B cell (primary cell): ENCODE measurements at regions not wholly inside any gene's neighbourhood (a gene's known extent, or its start where the extent isn't known, plus 50 kb on each side); places are given as distances from the start of the nearest gene placed in this dataset.

Source experiments
- ATAC-seq: fragments of 200-7000 bp; cut with Tn5 transposase; one replicate; pipeline ENCODE4 v1.10.0; 2021; ENCODE audit warnings: low read depth, mild to moderate bottlenecking, moderate number of reproducible peaks, moderate library complexity
- CTCF ChIA-PET: fragments of 350-600 bp; sonication (Branson Sonifier 250); formaldehyde crosslinking; loops from one replicate; lab custom pipeline; 2021; ENCODE audit warnings: antibody characterized with exemption, inconsistent platforms; lab: Charles Lee
- POLR2A ChIA-PET: fragments of 350-600 bp; sonication (Branson Sonifier 250); formaldehyde crosslinking; loops from one replicate; lab custom pipeline; 2021; ENCODE audit warnings: antibody characterized with exemption; lab: Charles Lee
- DNase-seq: peaks from one replicate; pipeline ENCODE4 v3.0.0; 2013
- H2AFZ ChIP-seq: 2 replicates; pipeline ENCODE4 v1.6.1; 2012; ENCODE audit warnings: mild to moderate bottlenecking, low read depth, low read length; ENCODE audit not compliant: insufficient read depth, poor library complexity, severe bottlenecking
- H3K27ac ChIP-seq, 2 donors: 1 replicate in 1 of 2; 2 replicates in 1 of 2; pipeline ENCODE4 v1.5.1; 2012 to 2013; ENCODE audit warnings: low read length in 2 of 2, mild to moderate bottlenecking in 2 of 2, moderate library complexity in 1 of 2
- H3K27me3 ChIP-seq, 4 experiments: fragments of 200-600 bp in 1 of 4; sonication (generic) in 1 of 4; replicated peaks in 1 of 4; 1 replicate in 2 of 4; 2 replicates in 2 of 4; pipeline versions ENCODE4 v1.6.1 to v1.7.0; 2013 to 2016; ENCODE audit warnings: low read length in 3 of 4, mild to moderate bottlenecking in 2 of 4, mixed read lengths in 1 of 4, moderate library complexity in 1 of 4; ENCODE audit not compliant: insufficient read depth in 4 of 4, control insufficient read depth in 3 of 4; ENCODE audit errors: control extremely low read depth in 1 of 4
- H3K36me3 ChIP-seq, 2 experiments: replicated peaks in 1 of 2; 1 replicate in 1 of 2; 2 replicates in 1 of 2; pipeline versions ENCODE4 v1.6.1 to v1.7.1; 2013; ENCODE audit warnings: low read length in 1 of 2; ENCODE audit not compliant: insufficient read depth in 2 of 2, control insufficient read depth in 1 of 2; ENCODE audit errors: control extremely low read depth in 1 of 2, extremely low read depth in 1 of 2
- H3K4me1 ChIP-seq, 2 donors: fragments of 200-600 bp in 1 of 2; sonication (generic) in 1 of 2; 1 replicate in 1 of 2; 2 replicates in 1 of 2; pipeline versions ENCODE4 v1.5.1 to v1.6.1; 2013 to 2017; ENCODE audit warnings: low read length in 2 of 2; ENCODE audit not compliant: control insufficient read depth in 2 of 2, insufficient read depth in 2 of 2
- H3K4me2 ChIP-seq: replicated peaks from 2 replicates; pipeline ENCODE3; 2012; ENCODE audit warnings: mild to moderate bottlenecking, low read depth, low read length; ENCODE audit not compliant: poor library complexity, severe bottlenecking
- H3K4me3 ChIP-seq, 5 experiments: fragments of 200-600 bp in 1 of 5; sonication (generic) in 1 of 5; 1 replicate in 3 of 5; 2 replicates in 2 of 5; pipeline versions ENCODE4 v1.5.1 to v1.7.0; 2011 to 2016; ENCODE audit warnings: low read length in 4 of 5, mild to moderate bottlenecking in 4 of 5, low read depth in 2 of 5, control low read depth in 1 of 5, moderate library complexity in 1 of 5; ENCODE audit not compliant: insufficient read depth in 1 of 5; ENCODE audit errors: control extremely low read depth in 1 of 5, extremely low read depth in 1 of 5
- H3K79me2 ChIP-seq: fragments of 200-600 bp; sonication (generic); one replicate; pipeline ENCODE4 v1.6.0; 2016; ENCODE audit warnings: low read length; ENCODE audit not compliant: control insufficient read depth, insufficient read depth
- H3K9ac ChIP-seq: fragments of 200-600 bp; sonication (generic); 2 replicates; pipeline ENCODE4 v1.6.1; 2017; ENCODE audit warnings: mild to moderate bottlenecking, low read length, moderate library complexity
- H3K9me3 ChIP-seq, 3 donors: one replicate each; pipeline versions ENCODE4 v1.6.1 to v1.7.1; 2013; ENCODE audit warnings: low read length in 2 of 3; ENCODE audit not compliant: control insufficient read depth in 2 of 3, insufficient read depth in 1 of 3; ENCODE audit errors: control extremely low read depth in 1 of 3
- H4K20me1 ChIP-seq: 2 replicates; pipeline ENCODE4 v1.6.0; 2012; ENCODE audit warnings: mild to moderate bottlenecking, low read length; ENCODE audit not compliant: insufficient read depth, control insufficient read depth, poor library complexity, severe bottlenecking
- H3K27ac Mint-ChIP-seq: one replicate; pipeline ENCODE4 v1.8.0; 2021; ENCODE audit warnings: mixed read lengths
- H3K27me3 Mint-ChIP-seq: one replicate; pipeline ENCODE4 v1.8.0; 2021; ENCODE audit warnings: mixed read lengths
- H3K4me1 Mint-ChIP-seq: one replicate; pipeline ENCODE4 v1.8.0; 2021; ENCODE audit warnings: mixed read lengths
- H3K4me3 Mint-ChIP-seq: one replicate; pipeline ENCODE4 v1.8.0; 2021; ENCODE audit warnings: mixed read lengths
- H3K9me3 Mint-ChIP-seq: one replicate; pipeline ENCODE4 v1.8.0; 2022; ENCODE audit warnings: mixed read lengths; ENCODE audit not compliant: insufficient read depth
- CTCF ChIP-seq: fragments of 200-600 bp; IDR thresholded peaks from one replicate; pipeline ENCODE4 v1.8.0; 2022; ENCODE audit warnings: antibody characterized with exemption, mild to moderate bottlenecking
- EZH2 ChIP-seq: IDR thresholded peaks from 2 replicates; pipeline ENCODE4 v1.6.1; 2012; ENCODE audit warnings: borderline replicate concordance, low read depth, mild to moderate bottlenecking, moderate library complexity, low read length; ENCODE audit not compliant: insufficient read depth, poor library complexity, severe bottlenecking
- WGBS: methylation state at CpG from one replicate; pipeline ENCODE4 v1.1.5; 2013; ENCODE audit warnings: missing lambda C conversion rate; ENCODE audit not compliant: insufficient coverage; 5-methylcytosine and 5-hydroxymethylcytosine counted together
- intact Hi-C: fragments of 100-400 bp; cut with micrococcal nuclease; formaldehyde crosslinking; loops from one replicate; pipeline ENCODE4 v1.10.0; 2022

GRCh38 chr13:77381059-77381458 is 54.2 kb upstream of the MYCBP2 start:
- peaks cover 5 to 7% of the 10 kb centered on the region in 2 donors for H3K4me1 ChIP-seq
- H3K4me3 Mint-ChIP-seq, result no peak overlapping the region
- H3K9me3 Mint-ChIP-seq, result no peaks in the 10 kb centered on the region
- H3K9me3 ChIP-seq, result no peaks in the 10 kb centered on the region
- H2AFZ ChIP-seq, result no peak overlapping the region
- no peak overlapping the region for H3K4me2 ChIP-seq
- H3K27me3 ChIP-seq, result no peaks in the 10 kb centered on the region
- no peak overlapping the region for H3K9ac ChIP-seq
- no peaks in the 10 kb centered on the region for H3K27me3 Mint-ChIP-seq
- ChIA-PET CTCF (no interaction called here), POLR2A (no interaction called here)
- DNase-seq (no peak), ATAC-seq (no peak)
- no CpG with 5 or more reads among the region's 1 CpG for WGBS
- H3K79me2 ChIP-seq, result no peaks in the 10 kb centered on the region
- no peaks in the 10 kb centered on the region for H4K20me1 ChIP-seq
- no peak overlapping the region for H3K27ac Mint-ChIP-seq
- intact Hi-C loops, result no loop called here
- H3K36me3 ChIP-seq, result no peaks in the 10 kb centered on the region
- TF ChIP-seq EZH2 (no peak), CTCF (no peak)
- H3K4me3 ChIP-seq, result no peak overlapping the region
- no peak overlapping the region for H3K27ac ChIP-seq
- peaks cover 9% of the 10 kb centered on the region for H3K4me1 Mint-ChIP-seq

GRCh38 chr13:77379508-77379907 is 52.6 kb upstream of the MYCBP2 start:
- CTCF ChIA-PET, result interaction anchor here (0.7 kb wide), 1 partner anchor 9 kb away, joined by 3 read pairs; no protein-coding TSS in a partner anchor
- no peak for DNase-seq
- intact Hi-C loops, result no loop called here
- WGBS, result 100% methylated on average over 1 of the region's 2 CpGs
- H3K4me2 ChIP-seq, result no peak overlapping the region
- H3K4me3 Mint-ChIP-seq, result no peak overlapping the region
- H3K4me1 Mint-ChIP-seq, result peaks cover 14% of the 10 kb centered on the region
- no peaks in the 10 kb centered on the region for H3K36me3 ChIP-seq
- no peaks in the 10 kb centered on the region for H3K9me3 Mint-ChIP-seq
- peaks cover 5 to 7% of the 10 kb centered on the region in 2 donors for H3K4me1 ChIP-seq
- no peak for ATAC-seq
- no peak overlapping the region for H3K27ac Mint-ChIP-seq
- no peak overlapping the region for H3K4me3 ChIP-seq
- no peaks in the 10 kb centered on the region for H3K79me2 ChIP-seq
- H3K27me3 ChIP-seq, result no peaks in the 10 kb centered on the region
- no peak for TF ChIP-seq EZH2
- no peak for TF ChIP-seq CTCF
- H3K27me3 Mint-ChIP-seq, result no peaks in the 10 kb centered on the region
- H3K27ac ChIP-seq, result no peak overlapping the region
- H4K20me1 ChIP-seq, result no peaks in the 10 kb centered on the region
- H3K9ac ChIP-seq, result no peak overlapping the region
- no peaks in the 10 kb centered on the region for H3K9me3 ChIP-seq
- POLR2A ChIA-PET, result no interaction called here
- H2AFZ ChIP-seq, result no peak overlapping the region
